UCSD-AML1 (cell line): ENCODE measurements at regions not wholly inside any gene's neighbourhood (a gene's known extent, or its start where the extent isn't known, plus 50 kb on each side); places are given as distances from the start of the nearest gene placed in this dataset.

Source experiments
- DNase-seq: peaks from one replicate; lab custom pipeline; 2025; ENCODE audit not compliant: unreplicated experiment; lab: John Stamatoyannopoulos, UW

DNA sequence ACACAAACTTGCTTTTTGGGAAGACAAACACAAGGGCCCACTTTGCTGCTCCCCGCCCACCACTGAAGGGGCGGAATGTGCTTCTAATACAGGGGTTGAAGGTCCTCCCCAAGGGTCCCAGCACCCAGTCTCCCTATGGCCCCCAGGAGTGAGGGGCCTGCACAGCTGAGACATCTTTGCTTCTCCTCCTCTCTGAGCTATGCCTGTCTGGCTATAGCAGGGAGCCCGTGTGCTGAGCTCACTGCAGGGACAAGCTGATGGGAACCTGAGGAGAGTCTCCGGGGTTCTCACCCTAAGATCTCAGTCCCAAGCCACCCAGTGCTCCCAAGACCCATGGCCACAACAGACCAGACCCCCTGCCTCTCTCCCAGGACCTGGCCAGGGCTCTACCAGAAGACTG lies 61.1 kb upstream of the ACAN start:
- no peak for DNase-seq

DNA sequence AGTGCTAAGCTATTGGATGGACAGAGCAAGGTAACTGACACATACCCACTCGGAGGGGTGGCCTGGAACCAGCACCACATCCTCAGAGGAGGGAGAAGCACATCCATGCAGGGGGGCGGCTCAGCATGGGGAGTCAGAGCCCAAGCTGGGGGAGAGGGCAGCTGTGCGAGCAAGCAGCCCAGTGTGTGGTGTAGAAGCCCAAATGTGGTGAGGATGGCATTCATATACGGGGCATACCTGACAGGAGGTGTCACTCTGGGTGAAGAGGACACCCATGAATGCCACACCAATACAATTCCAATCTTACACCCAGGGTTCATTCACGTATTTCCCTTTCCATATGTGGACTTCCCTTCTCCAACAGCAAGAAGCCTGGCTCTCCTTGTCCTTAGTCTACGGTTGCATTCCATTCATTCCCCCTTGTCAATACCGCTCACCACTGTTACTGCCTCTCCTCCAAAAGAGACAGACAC lies 58.7 kb upstream of the ACAN start:
- DNase-seq: no peak

DNA sequence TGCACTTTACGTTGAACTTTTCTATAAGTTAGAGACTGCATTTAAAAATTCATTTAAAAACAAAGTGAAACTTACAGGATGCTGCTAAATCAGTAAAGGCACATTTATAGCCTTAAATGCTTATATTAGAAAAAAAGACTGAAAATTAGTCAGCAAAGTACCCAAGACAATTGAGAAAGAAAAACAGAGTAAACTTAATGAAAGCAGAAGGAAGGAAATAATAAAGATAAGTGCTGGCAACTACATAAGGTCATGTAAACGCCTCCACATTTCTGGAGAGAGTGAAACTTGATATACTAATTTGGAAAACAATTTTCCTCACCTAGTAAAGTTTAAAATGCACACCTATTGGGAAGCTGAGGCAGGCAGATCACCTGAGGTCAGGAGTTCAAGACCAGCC lies 58.2 kb upstream of the ACAN start:
- no peak for DNase-seq

GRCh38 chr15:88745696-88746095 lies 57.5 kb upstream of the ACAN start:
- DNase-seq: no peak

DNA sequence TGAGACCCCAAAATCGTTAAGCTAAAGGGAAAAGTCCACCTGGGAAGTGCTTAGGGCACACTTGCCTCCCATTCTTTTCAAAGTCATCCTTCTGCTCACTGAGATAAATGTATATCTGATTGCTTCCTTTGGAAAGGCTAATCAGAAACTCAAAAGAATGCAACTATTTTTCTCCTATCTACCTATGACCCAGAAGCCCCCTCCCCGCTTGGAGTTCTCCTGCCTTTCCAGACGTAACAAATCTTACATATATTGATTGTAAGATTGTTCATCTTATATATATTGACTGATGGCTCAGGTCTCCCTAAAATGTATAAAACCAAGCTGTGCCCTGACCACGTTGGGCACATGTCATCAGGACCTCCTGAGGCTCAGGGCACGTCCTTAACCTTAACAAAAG lies 56.8 kb upstream of the ACAN start:
- no peak for DNase-seq

GRCh38 chr15:88747111-88747510 lies 56.1 kb upstream of the ACAN start:
- no peak for DNase-seq

- no peak for DNase-seq
Observed at GRCh38 chr15:88747631-88748030, 55.6 kb upstream of the ACAN start.

GRCh38 chr15:88748081-88748480 lies 55.2 kb upstream of the ACAN start:
- DNase-seq: no peak

- DNase-seq: no peak
Observed at GRCh38 chr15:88748651-88749050, 54.6 kb upstream of the ACAN start.

DNA sequence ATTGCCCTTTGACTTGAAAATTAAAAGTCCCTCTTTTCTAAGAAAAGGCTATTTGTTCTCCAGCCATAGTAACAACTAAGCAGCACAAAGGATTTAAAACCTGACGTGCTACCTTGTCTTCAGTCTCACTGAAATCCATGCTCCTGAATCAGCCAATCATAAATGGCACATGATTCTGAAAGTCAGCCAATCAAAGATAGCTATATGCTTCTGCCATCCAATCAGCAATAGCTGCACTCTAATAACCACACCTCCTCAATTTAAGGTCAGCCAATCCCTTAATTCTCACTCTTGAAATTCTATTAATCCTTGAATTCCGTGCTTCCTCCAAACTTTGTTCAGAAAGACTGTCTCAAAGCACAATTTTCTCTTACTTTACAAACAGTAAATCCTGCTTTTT lies 53.5 kb upstream of the ACAN start:
- DNase-seq: no peak

DNA sequence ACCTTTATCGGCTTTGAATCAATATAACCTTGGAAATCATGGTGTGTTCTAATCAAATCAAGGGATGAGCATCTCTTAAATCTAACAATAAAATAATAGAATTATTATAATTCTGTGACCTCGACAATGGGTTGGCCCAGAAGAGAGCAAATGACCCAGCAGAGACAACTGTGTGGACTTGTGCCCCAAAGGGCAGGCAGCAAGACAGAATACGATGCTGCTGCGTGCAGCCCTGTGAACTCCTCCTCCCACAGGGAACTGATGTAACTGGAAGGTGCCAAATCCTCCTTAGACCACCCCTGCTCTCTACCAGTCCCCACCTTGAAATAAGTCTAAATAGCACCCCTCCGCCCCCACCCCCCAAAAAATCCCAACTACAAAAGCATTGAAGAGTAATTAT lies 50.7 kb upstream of the ACAN start:
- DNase-seq: no peak

GRCh38 chr15:88752951-88753350 lies 50.3 kb upstream of the ACAN start:
- no peak for DNase-seq
